Glutamatergic neuron (in vitro differentiated cells): ENCODE measurements at regions not wholly inside any gene's neighbourhood (a gene's known extent, or its start where the extent isn't known, plus 50 kb on each side); places are given as distances from the start of the nearest gene placed in this dataset.

Source experiments
- DNase-seq: peaks from one replicate; pipeline ENCODE4 v3.0.0; 2022
- H3K27ac Mint-ChIP-seq: one replicate; pipeline ENCODE4 v1.8.0; 2020; ENCODE audit warnings: mild to moderate bottlenecking, mixed read lengths, inconsistent platforms; ENCODE audit not compliant: unreplicated experiment
- H3K27me3 Mint-ChIP-seq: one replicate; pipeline ENCODE4 v1.8.0; 2020; ENCODE audit warnings: mild to moderate bottlenecking, moderate library complexity, mixed read lengths, inconsistent platforms; ENCODE audit not compliant: unreplicated experiment
- H3K36me3 Mint-ChIP-seq: one replicate; pipeline ENCODE4 v1.8.0; 2020; ENCODE audit warnings: mild to moderate bottlenecking, mixed read lengths, inconsistent platforms; ENCODE audit not compliant: unreplicated experiment
- H3K4me1 Mint-ChIP-seq: one replicate; pipeline ENCODE4 v1.8.0; 2020; ENCODE audit warnings: mild to moderate bottlenecking, low read depth, mixed read lengths, inconsistent platforms; ENCODE audit not compliant: unreplicated experiment
- H3K4me3 Mint-ChIP-seq: one replicate; pipeline ENCODE4 v1.8.0; 2020; ENCODE audit warnings: mild to moderate bottlenecking, mixed read lengths, inconsistent platforms; ENCODE audit not compliant: unreplicated experiment
- H3K9me3 Mint-ChIP-seq: one replicate; pipeline ENCODE4 v1.8.0; 2020; ENCODE audit warnings: mild to moderate bottlenecking, moderate library complexity, mixed read lengths, inconsistent platforms; ENCODE audit not compliant: unreplicated experiment
- TF ChIP-seq, protein P1 (sequence below): fragments of 200-600 bp; sonication (generic); IDR thresholded peaks from one replicate; pipeline ENCODE4 v1.5.0; 2021; ENCODE audit not compliant: partially characterized antibody, unreplicated experiment

DNA sequence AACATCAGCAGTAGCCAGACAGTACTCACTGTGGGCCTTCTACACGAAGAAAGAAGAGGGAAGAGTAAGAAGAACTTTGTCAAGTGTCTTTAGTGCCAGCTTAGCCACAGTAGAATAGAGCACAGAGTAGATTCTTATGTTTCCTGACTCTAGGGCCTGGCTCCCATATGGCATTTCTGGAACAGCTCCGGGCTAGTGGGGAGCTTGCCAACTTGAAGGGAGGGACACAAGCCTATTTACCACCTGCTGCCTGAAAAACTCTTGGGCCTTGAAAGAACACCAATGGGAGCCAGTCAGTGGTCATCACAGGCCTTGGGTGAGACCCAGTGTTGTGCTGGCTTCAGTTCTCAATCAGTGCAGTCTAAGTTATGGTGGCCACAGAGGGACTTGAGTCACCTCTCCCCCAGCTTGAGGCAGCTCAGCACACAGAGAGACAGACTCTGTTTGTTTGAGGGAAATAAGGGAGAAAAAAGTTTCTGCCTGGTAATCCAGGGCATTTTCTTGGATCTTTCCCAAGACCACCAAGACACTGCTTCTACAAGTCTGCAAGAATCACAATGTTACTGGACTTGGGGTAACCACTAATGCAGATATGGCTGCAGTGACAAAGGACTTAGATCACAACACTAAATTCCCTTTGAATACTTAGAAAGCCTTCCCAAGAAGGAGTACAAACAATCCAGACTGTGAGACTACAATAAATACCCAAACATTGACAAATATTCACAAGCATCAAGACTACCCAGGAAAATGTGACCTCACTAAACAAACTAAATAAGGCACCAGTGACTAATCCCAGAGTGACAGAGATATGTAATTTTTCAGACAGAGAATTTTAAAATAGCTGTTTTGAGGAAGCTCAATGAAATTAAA, 261.0 kb upstream of the NDST3 start:
- Mint-ChIP-seq H3K9me3 (peaks cover 3% of the 10 kb centered on the region), H3K4me1 (peaks cover 2% of the 10 kb centered on the region), H3K4me3 (no peak overlapping the region), H3K36me3 (no peaks in the 10 kb centered on the region), H3K27me3 (peaks cover 2% of the 10 kb centered on the region), H3K27ac (no peak overlapping the region)
- TF ChIP-seq, protein P1, sequence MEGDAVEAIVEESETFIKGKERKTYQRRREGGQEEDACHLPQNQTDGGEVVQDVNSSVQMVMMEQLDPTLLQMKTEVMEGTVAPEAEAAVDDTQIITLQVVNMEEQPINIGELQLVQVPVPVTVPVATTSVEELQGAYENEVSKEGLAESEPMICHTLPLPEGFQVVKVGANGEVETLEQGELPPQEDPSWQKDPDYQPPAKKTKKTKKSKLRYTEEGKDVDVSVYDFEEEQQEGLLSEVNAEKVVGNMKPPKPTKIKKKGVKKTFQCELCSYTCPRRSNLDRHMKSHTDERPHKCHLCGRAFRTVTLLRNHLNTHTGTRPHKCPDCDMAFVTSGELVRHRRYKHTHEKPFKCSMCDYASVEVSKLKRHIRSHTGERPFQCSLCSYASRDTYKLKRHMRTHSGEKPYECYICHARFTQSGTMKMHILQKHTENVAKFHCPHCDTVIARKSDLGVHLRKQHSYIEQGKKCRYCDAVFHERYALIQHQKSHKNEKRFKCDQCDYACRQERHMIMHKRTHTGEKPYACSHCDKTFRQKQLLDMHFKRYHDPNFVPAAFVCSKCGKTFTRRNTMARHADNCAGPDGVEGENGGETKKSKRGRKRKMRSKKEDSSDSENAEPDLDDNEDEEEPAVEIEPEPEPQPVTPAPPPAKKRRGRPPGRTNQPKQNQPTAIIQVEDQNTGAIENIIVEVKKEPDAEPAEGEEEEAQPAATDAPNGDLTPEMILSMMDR: no peak
- DNase-seq: no peak

DNA sequence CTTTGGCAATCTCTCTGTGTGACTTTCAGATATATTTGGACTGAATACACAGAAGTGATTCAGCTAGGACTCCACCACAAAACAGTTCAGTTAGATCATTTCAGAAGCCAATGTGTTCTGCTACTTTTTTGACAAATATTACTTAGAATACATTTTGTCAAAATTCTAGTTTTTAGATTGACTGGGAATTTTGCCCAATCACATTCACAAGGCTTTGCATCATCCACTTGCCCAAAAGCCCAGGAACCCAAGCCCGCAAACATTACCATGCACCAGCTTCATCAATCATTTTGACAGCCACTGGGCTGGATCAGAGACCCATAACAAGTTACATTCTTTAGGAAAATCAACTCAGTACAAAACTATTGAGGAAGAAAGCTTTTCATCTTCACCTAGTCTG, 256.6 kb upstream of the NDST3 start:
- TF ChIP-seq, protein P1: no peak
- Mint-ChIP-seq H3K27ac (no peak overlapping the region), H3K4me1 (peaks cover 18% of the 10 kb centered on the region), H3K4me3 (no peak overlapping the region), H3K36me3 (no peaks in the 10 kb centered on the region), H3K27me3 (no peaks in the 10 kb centered on the region), H3K9me3 (peaks cover 3% of the 10 kb centered on the region)
- no peak for DNase-seq

DNA sequence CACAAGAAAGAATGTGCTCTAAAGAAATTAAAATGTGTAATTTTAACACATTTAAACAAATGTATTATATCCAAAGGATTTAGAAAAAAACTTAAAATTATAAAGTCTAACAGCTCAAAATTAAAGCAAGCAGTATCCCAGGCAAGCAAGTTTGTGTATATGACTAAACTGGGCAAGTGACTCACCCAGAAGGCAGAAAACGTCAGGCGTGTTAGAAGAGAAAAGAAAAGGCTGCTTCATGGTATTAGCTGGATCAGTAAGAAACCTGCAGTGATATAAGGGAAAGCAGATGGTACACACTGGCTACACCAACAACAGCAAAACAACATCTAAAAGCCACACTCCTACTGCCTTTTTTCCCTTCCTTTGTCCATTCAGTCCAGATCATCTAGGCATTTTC, 250.6 kb upstream of the NDST3 start:
- Mint-ChIP-seq H3K4me3 (no peak overlapping the region), H3K36me3 (no peaks in the 10 kb centered on the region), H3K9me3 (no peaks in the 10 kb centered on the region), H3K27me3 (peaks cover 1% of the 10 kb centered on the region), H3K27ac (peak overlapping the region; percentile 85), H3K4me1 (peaks cover 33% of the 10 kb centered on the region)
- TF ChIP-seq, protein P1: no peak
- DNase-seq: no peak

DNA sequence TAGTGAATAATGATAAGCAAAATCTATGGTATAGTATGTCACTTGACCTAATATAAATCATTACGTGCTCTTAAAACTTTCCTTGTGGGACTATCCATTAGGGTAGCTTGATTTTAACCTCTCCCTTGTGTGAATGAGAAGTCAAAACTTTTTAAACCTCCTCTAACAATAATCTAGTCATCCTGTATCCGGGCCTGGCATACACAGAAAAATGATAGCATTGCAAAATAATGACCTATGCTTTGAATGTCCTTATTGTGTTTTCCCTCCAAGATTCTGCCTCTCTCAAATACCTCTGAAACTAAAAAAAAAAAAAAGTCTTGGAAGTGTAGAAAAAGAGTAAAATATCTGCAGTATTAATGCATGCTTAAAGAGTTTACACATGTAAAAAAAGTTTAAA, 250.0 kb upstream of the NDST3 start:
- TF ChIP-seq, protein P1: no peak
- H3K27ac Mint-ChIP-seq: peak overlapping the region; percentile 85

DNA sequence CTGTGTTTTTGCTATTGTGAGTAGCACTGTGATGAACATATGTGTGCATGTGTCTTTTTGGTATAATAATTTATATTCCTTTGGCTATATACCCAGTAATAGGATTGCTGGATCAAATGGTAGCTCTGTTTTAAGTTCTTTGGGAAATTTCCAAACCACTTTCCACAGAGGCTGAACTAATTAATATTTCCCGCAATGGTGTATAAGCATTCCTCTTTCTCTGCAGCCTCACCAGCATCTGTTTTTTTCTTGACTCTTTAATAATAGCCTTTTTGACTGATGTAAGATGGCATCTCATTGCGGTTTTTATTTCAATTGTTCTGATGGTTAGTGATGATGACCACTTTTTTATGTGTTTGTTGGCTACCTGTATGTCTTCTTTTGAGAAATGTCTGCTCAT, 247.7 kb upstream of the NDST3 start:
- DNase-seq: no peak
- Mint-ChIP-seq H3K27ac (no peak overlapping the region), H3K9me3 (peaks cover 7% of the 10 kb centered on the region), H3K27me3 (peaks cover 1% of the 10 kb centered on the region), H3K36me3 (no peaks in the 10 kb centered on the region), H3K4me3 (no peak overlapping the region), H3K4me1 (peaks cover 18% of the 10 kb centered on the region)
- TF ChIP-seq, protein P1: no peak

More for the DNA sequence above, 250.0 kb upstream of the NDST3 start:
- Mint-ChIP-seq H3K36me3 (no peaks in the 10 kb centered on the region), H3K27me3 (peaks cover 1% of the 10 kb centered on the region), H3K9me3 (no peaks in the 10 kb centered on the region), H3K4me1 (peaks cover 30% of the 10 kb centered on the region), H3K4me3 (no peak overlapping the region)
- no peak for DNase-seq
